SJCRH30 (cell line): ENCODE measurements at regions not wholly inside any gene's neighbourhood (a gene's known extent, or its start where the extent isn't known, plus 50 kb on each side); places are given as distances from the start of the nearest gene placed in this dataset.
A peak's percentile ranks its signal among the peaks of the same experiment; 100 is the strongest.

Experiments used
- DNase-seq, 2 experiments: peaks; one replicate each; pipeline ENCODE4 v3.0.0-alpha.2; 2015 to 2020
- H3K27ac ChIP-seq: fragments of 250-450 bp; sonication (Bioruptor Pico); 2 replicates; pipeline ENCODE4 v1.5.1; 2020; ENCODE audit warnings: mild to moderate bottlenecking, moderate library complexity
- H3K27me3 ChIP-seq: fragments of 250-450 bp; sonication (Bioruptor Pico); 2 replicates; pipeline ENCODE4 v1.5.1; 2020; ENCODE audit warnings: mild to moderate bottlenecking, moderate library complexity
- H3K36me3 ChIP-seq: fragments of 250-450 bp; sonication (Bioruptor Pico); 2 replicates; pipeline ENCODE4 v1.5.1; 2020; ENCODE audit warnings: mild to moderate bottlenecking, moderate library complexity
- H3K4me1 ChIP-seq: fragments of 250-450 bp; sonication (Bioruptor Pico); 2 replicates; pipeline ENCODE4 v1.5.1; 2020; ENCODE audit warnings: mild to moderate bottlenecking, moderate library complexity
- H3K4me3 ChIP-seq: fragments of 250-450 bp; sonication (Bioruptor Pico); 2 replicates; pipeline ENCODE4 v1.5.1; 2020; ENCODE audit warnings: mild to moderate bottlenecking, moderate library complexity
- H3K9me3 ChIP-seq: fragments of 250-450 bp; sonication (Bioruptor Pico); replicated peaks from 2 replicates; pipeline ENCODE4 v1.5.1; 2020; ENCODE audit warnings: mild to moderate bottlenecking, moderate library complexity

DNA sequence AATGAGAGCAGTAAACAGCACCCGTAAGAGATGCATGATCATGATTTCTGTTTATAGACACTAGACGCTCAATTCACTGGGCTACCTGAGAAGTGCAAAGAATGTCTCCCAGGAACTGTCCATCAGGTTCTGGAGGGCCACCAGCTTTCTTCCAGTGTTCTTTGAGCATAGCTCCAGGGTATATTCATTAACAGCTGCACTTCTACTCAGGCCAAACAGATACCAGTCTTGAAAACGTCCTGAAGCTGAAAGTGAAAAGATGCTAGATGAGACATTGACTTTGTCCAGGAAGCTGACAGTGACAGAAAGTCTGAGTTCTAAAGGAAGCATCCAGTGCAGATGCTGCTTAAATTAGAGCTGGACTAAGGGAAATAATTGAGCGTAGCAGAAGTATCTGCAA lies 488.7 kb upstream of the TYRP1 start:
- no peaks in the 10 kb centered on the region for H3K27me3 ChIP-seq
- no peaks in the 10 kb centered on the region for H3K36me3 ChIP-seq
- H3K27ac ChIP-seq, result no peak overlapping the region
- H3K4me3 ChIP-seq, result no peak overlapping the region
- H3K4me1 ChIP-seq, result no peaks in the 10 kb centered on the region
- no peaks in the 10 kb centered on the region for H3K9me3 ChIP-seq
- no peak for DNase-seq

DNA sequence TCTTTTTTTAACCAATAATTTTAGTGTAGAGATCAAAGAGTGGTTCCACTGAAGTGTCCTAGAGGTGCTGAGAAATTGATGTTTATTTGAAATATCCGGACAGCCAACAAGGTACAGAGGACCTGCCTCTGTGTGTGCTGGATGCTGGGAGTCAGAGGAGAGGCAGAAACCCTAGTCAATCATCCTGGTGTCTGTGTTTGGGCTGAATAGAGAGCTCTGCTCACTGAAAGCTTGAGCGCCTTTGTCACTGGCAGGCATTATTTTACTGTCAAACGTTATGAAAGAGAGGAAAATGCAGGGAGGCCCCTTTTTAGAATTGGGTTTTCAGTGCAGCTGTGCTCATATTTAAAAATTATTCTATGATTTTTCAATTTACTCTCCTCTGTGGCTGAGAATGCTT lies 480.3 kb upstream of the TYRP1 start:
- Histone ChIP-seq H3K27me3 (no peaks in the 10 kb centered on the region), H3K36me3 (no peaks in the 10 kb centered on the region), H3K4me1 (no peaks in the 10 kb centered on the region), H3K4me3 (no peak overlapping the region), H3K9me3 (no peaks in the 10 kb centered on the region), H3K27ac (no peak overlapping the region)
- no peak for DNase-seq

DNA sequence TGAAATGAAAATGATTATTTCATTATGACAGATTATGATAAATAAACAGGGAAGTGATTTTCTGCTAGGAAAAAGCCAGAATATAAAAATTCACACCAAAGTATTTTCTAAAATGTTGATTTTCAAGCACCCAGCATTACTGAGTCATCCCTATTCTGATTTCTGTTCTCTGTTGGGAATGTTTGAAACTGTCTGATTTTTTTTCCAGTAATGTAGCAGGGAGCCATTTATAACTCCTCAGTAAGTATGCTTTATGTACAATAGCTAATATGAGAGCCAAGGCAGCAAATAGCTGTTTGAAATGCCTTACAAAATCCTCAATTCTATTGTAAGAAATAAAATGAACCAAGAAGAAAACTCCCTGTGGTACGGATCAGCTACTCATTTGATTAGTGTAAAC lies 471.7 kb upstream of the TYRP1 start:
- Histone ChIP-seq H3K27ac (no peak overlapping the region), H3K27me3 (no peaks in the 10 kb centered on the region), H3K9me3 (no peaks in the 10 kb centered on the region), H3K4me1 (no peaks in the 10 kb centered on the region), H3K36me3 (no peaks in the 10 kb centered on the region), H3K4me3 (no peak overlapping the region)
- no peak for DNase-seq

DNA sequence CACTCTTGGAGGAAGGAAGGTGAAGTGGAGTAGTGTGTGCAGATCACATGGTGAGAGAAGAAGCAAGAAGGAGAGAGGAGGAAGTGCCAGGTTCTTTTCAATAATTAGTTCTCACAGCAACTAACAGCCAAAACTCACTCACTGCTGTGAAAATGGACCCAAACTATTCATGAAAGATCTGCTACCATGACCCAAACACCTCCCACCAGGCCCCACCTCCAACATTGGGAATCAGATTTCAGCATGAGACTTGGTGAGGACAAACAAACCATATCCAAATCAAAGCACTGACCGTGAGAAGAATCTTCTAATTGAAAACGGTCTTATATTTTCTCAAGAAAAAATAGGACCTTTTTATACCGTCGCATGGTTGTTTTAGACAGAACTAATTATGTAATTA lies 468.7 kb upstream of the TYRP1 start:
- H3K9me3 ChIP-seq, result no peaks in the 10 kb centered on the region
- no peak overlapping the region for H3K4me3 ChIP-seq
- no peaks in the 10 kb centered on the region for H3K4me1 ChIP-seq
- DNase-seq, result no peak
- H3K27me3 ChIP-seq, result no peaks in the 10 kb centered on the region
- no peaks in the 10 kb centered on the region for H3K36me3 ChIP-seq
- no peak overlapping the region for H3K27ac ChIP-seq

DNA sequence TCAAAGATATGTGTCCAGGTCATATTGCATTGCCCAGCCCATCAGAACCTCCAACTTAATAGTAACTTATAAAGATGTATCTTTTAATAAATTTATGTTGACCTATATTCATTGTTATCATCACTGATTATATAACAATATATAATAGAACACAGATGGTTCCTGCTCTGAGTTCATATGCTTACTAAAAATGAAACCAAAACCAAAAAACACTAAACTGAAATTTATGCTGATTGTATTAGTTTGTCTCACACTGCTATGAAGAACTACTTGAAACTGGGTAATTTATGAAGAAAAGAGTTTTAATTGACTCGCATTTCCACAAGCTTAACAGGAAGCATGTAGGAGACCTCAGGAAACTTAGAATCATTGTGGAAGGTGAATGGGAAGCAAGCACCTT lies 462.5 kb upstream of the TYRP1 start:
- no peak for DNase-seq
- Histone ChIP-seq H3K36me3 (no peaks in the 10 kb centered on the region), H3K27me3 (no peaks in the 10 kb centered on the region), H3K4me3 (no peak overlapping the region), H3K9me3 (no peaks in the 10 kb centered on the region), H3K4me1 (no peaks in the 10 kb centered on the region), H3K27ac (no peak overlapping the region)

DNA sequence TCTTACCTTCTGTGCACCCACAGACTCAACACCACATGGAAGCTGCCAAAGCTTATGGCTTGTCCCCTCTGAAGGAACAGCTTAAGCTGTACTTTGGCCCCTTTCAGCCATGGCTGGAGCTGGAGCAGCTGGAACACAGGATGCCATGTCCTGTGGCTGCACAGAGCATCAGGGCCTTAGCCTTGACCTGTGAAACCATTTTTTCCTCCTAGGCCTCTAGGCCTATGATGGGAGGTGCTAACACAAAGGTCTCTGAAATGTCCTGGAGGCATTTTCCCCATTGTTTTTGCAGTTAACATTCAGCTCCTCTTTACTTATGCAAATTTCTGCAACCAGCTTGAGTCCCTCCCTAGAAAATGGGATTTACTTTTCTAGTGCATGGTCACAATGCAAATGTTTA lies 461.4 kb upstream of the TYRP1 start:
- H3K27ac ChIP-seq, result no peak overlapping the region
- no peaks in the 10 kb centered on the region for H3K9me3 ChIP-seq
- H3K36me3 ChIP-seq, result no peaks in the 10 kb centered on the region
- H3K4me1 ChIP-seq, result no peaks in the 10 kb centered on the region
- DNase-seq, result no peak
- no peak overlapping the region for H3K4me3 ChIP-seq
- H3K27me3 ChIP-seq, result no peaks in the 10 kb centered on the region

DNA sequence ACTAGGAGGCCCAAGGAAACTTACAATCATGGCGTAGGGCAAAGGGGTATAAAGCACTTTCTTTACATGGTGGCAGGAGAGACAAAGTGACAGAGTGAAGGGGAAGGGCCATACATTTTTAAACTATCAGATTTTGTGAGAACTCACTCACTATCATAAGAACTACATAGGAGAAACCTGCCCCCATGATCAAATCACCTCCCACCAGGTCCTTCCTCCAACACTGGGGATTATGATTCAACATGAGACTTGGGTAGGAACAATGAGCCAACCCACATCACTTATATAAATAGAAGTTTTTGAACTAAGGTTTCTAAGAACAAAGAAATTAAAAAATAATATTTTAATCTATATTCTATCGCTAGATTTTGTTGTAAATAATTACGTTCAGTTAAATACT lies 460.3 kb upstream of the TYRP1 start:
- DNase-seq, result no peak
- Histone ChIP-seq H3K4me3 (no peak overlapping the region), H3K36me3 (no peaks in the 10 kb centered on the region), H3K27ac (no peak overlapping the region), H3K27me3 (no peaks in the 10 kb centered on the region), H3K4me1 (no peaks in the 10 kb centered on the region), H3K9me3 (no peaks in the 10 kb centered on the region)

DNA sequence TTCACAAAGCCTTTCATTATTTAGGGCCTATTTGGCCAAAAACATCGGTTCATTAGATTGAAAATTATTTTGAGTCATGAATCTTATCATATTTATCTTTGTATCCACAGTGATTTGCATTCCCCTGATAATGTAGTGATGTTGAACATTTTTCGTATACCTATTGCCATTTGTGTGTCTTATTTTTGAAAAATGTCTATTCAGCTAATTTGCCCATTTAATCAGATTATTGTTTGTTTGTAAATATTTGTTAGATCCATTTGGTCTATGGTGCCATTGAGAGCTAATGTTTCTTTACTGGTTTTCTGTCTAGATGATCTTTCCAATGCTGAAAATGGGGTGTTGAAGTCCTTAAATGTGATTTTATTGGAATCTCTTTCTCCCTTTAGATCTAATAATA lies 439.2 kb upstream of the TYRP1 start:
- H3K36me3 ChIP-seq, result no peaks in the 10 kb centered on the region
- no peak overlapping the region for H3K27ac ChIP-seq
- H3K4me3 ChIP-seq, result no peak overlapping the region
- no peak for DNase-seq
- H3K4me1 ChIP-seq, result no peaks in the 10 kb centered on the region
- H3K27me3 ChIP-seq, result no peaks in the 10 kb centered on the region
- no peaks in the 10 kb centered on the region for H3K9me3 ChIP-seq

DNA sequence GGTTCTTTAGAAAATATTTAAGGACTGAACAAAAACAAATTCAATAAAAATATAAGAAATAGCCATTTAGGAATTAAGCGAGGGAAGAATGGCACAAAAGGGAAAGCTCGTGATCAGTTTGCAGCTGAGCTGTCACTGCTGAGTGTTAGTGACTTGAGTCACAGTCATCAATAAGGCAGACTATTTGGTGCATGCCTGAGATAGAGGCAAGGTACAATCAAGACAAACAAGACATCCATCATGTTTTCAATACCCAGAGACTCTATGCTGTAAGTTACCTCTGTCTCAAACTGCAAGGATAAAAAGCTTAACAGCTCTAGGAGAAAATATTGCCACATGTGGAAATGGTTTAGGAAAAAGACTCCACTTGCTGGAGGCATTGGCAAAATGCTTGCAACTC lies 426.4 kb upstream of the TYRP1 start:
- no peak for DNase-seq
- Histone ChIP-seq H3K27me3 (no peaks in the 10 kb centered on the region), H3K27ac (no peak overlapping the region), H3K4me1 (no peaks in the 10 kb centered on the region), H3K4me3 (no peak overlapping the region), H3K9me3 (no peaks in the 10 kb centered on the region), H3K36me3 (no peaks in the 10 kb centered on the region)

DNA sequence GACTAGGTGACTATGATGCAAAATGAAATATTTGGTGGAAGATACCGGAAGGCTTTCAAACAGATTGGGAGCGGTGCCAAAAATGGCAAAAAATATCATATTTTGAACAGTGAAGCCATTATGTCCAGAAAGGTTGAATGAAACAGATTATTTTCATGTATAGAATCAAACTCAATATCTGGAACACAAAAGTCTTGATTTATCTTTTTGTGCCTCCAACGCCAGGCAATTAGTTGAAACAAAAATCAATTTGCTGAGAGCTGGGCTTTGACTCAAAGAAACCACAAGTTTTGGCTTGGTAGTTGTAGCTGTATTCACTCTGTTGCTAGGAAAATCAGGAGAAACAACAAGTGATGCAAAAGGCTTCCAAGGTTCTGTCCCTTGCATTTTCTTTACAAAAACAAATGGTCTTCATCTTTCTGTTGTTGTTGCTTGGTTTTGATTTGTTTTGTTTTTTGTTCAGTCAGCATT lies 421.7 kb upstream of the TYRP1 start:
- Histone ChIP-seq H3K9me3 (no peaks in the 10 kb centered on the region), H3K4me1 (no peaks in the 10 kb centered on the region), H3K27me3 (no peaks in the 10 kb centered on the region), H3K4me3 (no peak overlapping the region), H3K27ac (no peak overlapping the region), H3K36me3 (no peaks in the 10 kb centered on the region)
- no peak for DNase-seq

DNA sequence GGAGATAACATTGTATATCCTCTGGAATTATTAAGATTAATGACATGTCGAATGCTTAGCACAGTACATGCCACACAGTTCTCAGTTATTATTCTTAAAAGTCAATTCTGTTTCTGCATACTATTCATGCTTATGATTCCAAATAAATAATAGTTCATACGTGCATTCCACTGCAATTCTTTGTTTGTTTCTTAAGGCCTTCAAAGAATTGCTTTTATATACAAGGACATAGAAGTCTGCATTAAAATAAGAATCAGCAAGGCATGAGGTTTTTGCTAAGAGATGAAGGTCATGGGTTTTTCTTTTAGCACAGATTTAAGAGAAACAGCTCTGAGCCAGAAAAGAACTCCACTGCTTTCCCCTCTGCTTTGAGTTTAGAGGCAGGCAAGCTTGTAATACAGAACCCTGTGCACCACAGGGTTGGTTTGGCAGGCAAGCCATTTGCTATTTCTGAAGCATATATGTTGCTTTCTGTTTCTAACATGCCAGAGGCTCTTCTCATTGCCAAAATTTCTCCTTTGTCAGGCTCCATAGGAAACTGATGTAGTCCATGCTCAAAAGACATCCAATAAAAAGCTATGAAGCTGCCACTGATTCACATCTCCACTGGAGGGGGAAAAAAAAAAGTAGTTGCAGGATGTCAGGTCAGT lies 420.6 kb upstream of the TYRP1 start:
- Histone ChIP-seq H3K9me3 (no peaks in the 10 kb centered on the region), H3K4me1 (no peaks in the 10 kb centered on the region), H3K4me3 (no peak overlapping the region), H3K27ac (no peak overlapping the region), H3K36me3 (no peaks in the 10 kb centered on the region), H3K27me3 (no peaks in the 10 kb centered on the region)
- no peak for DNase-seq

DNA sequence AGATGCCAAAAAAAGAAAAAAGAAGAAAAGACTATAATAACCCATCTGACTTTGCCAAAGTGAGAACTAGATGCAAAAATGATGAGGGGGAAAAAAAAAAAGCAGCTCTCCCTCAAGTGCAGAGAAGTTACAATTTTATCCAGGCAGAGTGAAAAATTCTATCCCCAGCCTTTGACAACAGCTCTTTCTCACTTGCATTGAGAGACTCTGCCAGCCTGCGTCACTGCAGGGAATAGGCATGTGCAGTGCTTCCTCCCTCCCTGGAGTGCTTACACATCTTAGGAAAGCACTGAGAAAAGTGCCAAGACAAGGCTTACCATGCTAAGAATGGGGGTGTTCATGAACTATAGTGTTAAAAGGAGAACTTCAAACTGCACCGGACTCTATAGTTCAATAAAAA lies 418.6 kb upstream of the TYRP1 start:
- Histone ChIP-seq H3K27me3 (no peaks in the 10 kb centered on the region), H3K36me3 (no peaks in the 10 kb centered on the region), H3K27ac (no peak overlapping the region), H3K9me3 (no peaks in the 10 kb centered on the region), H3K4me3 (no peak overlapping the region), H3K4me1 (no peaks in the 10 kb centered on the region)
- no peak for DNase-seq

DNA sequence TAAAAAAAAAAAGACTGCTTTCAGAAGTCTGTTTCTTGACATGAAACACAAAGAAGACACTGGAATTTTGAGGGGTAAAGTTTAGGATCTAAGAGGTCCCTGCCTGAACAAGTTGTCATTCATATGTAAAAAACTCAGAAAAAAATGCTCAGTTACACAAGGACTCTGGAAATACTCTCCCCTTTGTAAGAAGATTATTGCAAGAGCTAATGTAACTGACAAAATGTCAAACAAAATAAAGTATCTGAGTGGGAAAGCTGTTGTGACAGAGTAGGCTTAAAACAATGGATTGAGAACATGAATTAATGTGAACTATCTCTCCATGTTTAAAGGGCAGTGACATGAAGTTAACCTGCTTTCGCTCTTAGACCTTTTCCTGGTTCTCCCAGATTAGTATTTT lies 416.7 kb upstream of the TYRP1 start:
- Histone ChIP-seq H3K27me3 (no peaks in the 10 kb centered on the region), H3K27ac (no peak overlapping the region), H3K36me3 (no peaks in the 10 kb centered on the region), H3K4me1 (no peaks in the 10 kb centered on the region), H3K4me3 (no peak overlapping the region), H3K9me3 (no peaks in the 10 kb centered on the region)
- no peak for DNase-seq

DNA sequence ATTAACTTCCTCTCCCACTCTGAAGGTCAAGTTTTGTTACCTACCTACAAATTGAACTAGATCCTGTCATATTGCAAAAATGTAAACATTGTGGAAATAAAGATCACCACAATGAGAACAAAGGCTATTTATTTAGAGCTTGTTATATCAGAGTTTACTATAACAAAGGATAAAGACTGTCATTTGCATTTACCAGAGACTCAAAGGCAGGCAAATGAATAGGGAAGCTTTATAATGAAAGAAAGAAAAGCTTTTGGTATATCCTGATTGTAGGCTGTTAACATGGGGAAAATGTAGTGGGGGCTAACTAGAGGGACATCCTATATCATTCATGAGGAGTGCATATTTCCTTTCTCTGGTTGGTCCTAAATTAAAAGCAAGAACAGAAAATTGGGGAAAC lies 403.5 kb upstream of the TYRP1 start:
- H3K27me3 ChIP-seq, result no peaks in the 10 kb centered on the region
- H3K36me3 ChIP-seq, result no peaks in the 10 kb centered on the region
- no peak for DNase-seq
- no peak overlapping the region for H3K4me3 ChIP-seq
- H3K9me3 ChIP-seq, result no peaks in the 10 kb centered on the region
- no peak overlapping the region for H3K27ac ChIP-seq
- H3K4me1 ChIP-seq, result no peaks in the 10 kb centered on the region

DNA sequence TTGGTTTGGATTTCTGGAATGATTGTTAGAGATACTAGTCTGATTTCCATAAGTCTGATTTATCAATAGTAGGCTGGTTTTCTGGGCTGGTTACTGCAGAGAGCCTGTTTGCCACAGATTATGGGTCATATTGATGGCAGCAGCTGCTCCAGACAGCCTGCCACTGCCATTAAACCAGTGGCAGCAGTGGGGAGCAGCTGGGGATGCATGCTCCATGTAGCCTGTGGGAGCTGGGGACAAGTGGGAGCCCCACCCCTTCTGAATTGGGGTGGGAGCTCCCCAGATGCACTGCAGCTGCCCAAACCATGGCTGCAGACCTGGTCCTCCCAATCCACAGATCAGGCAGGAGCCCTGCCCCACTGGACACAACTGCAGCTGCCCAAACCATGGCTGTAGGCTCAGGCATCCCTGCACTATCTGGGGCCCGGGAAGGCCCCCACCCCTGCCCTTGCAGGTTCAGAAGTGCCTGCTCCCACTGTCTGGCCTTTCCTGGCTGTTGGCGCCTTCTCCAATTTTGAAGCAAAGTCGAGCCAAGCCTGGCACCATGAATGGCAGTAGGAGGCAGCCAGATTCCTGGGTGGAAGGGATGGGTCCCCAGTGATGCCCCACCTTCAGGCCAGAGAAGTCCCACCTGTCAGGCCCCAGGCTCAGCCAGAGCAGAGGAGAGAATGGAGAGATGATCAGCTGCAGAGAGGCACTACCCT lies 402.9 kb upstream of the TYRP1 start:
- no peaks in the 10 kb centered on the region for H3K27me3 ChIP-seq
- no peaks in the 10 kb centered on the region for H3K36me3 ChIP-seq
- H3K27ac ChIP-seq, result no peak overlapping the region
- H3K4me3 ChIP-seq, result no peak overlapping the region
- DNase-seq, result peak; percentile 35 to 59
- no peaks in the 10 kb centered on the region for H3K9me3 ChIP-seq
- no peaks in the 10 kb centered on the region for H3K4me1 ChIP-seq

DNA sequence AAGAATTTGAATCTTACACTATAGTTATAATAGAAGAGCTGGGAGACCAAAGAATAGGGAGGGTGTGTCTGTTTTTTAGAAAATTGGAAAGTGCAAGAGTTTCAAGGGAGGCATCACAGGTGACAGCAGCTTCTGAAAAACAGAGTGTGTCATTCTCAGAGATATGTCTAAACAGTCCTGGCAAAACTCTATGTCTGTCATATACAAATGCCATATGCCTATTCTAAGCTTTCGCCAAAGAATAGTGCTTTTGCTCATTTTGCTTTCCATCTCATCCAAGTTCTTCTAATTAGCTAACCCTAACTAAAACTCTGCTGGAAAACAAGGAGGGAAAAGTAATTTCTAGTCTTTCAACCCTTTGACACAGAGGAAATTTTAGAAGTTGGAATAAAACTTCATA lies 388.0 kb upstream of the TYRP1 start:
- no peaks in the 10 kb centered on the region for H3K27me3 ChIP-seq
- no peak for DNase-seq
- no peaks in the 10 kb centered on the region for H3K36me3 ChIP-seq
- H3K9me3 ChIP-seq, result no peaks in the 10 kb centered on the region
- H3K27ac ChIP-seq, result no peak overlapping the region
- no peaks in the 10 kb centered on the region for H3K4me1 ChIP-seq
- H3K4me3 ChIP-seq, result no peak overlapping the region
